ENCODE measurements at regions not wholly inside any gene's neighbourhood (a gene's known extent, or its start where the extent isn't known, plus 50 kb on each side); places are given as distances from the start of the nearest gene placed in this dataset.

- H3K27ac ChIP-seq: no peak overlapping the region
- H3K4me3 ChIP-seq: no peak overlapping the region
- no peaks in the 10 kb centered on the region for H3K27me3 ChIP-seq
- H3K4me1 ChIP-seq: no peaks in the 10 kb centered on the region
- no peak for TF ChIP-seq EP300 (IDR thresholded peaks at IDR 0.05; ENCODE audit: low read depth)
- TF ChIP-seq POLR2A (IDR thresholded peaks at IDR 0.05): no peak
- TF ChIP-seq POLR2AphosphoS5 (IDR thresholded peaks at IDR 0.05): no peak
- TF ChIP-seq, protein P1, sequence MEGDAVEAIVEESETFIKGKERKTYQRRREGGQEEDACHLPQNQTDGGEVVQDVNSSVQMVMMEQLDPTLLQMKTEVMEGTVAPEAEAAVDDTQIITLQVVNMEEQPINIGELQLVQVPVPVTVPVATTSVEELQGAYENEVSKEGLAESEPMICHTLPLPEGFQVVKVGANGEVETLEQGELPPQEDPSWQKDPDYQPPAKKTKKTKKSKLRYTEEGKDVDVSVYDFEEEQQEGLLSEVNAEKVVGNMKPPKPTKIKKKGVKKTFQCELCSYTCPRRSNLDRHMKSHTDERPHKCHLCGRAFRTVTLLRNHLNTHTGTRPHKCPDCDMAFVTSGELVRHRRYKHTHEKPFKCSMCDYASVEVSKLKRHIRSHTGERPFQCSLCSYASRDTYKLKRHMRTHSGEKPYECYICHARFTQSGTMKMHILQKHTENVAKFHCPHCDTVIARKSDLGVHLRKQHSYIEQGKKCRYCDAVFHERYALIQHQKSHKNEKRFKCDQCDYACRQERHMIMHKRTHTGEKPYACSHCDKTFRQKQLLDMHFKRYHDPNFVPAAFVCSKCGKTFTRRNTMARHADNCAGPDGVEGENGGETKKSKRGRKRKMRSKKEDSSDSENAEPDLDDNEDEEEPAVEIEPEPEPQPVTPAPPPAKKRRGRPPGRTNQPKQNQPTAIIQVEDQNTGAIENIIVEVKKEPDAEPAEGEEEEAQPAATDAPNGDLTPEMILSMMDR (IDR thresholded peaks at IDR 0.05): no peak
- 0 to 4% methylated on average over 1 of the region's 1 CpG for WGBS, 2 donors (ENCODE audit: low coverage in 1 of 2)
- no peaks in the 10 kb centered on the region for H3K36me3 ChIP-seq
- DNase-seq: no peak
- in situ Hi-C loops (cut with MboI; ENCODE audit: low pct_ligation_motif_present in 1 of 4, low pct_unique_long_range_greater_than_20kb in 1 of 4, low sequenced_read_pairs in 3 of 4) (no loop called here), intact Hi-C loops (cut with DNase I; ENCODE audit: low total_unique reads) (no loop called here)
- H3K9me3 ChIP-seq: peaks cover 0 to 4% of the 10 kb centered on the region in 2 donors
These were observed 176.9 kb upstream of the MDGA2 start for GRCh38 chr14:47852278-47852677.

DNA sequence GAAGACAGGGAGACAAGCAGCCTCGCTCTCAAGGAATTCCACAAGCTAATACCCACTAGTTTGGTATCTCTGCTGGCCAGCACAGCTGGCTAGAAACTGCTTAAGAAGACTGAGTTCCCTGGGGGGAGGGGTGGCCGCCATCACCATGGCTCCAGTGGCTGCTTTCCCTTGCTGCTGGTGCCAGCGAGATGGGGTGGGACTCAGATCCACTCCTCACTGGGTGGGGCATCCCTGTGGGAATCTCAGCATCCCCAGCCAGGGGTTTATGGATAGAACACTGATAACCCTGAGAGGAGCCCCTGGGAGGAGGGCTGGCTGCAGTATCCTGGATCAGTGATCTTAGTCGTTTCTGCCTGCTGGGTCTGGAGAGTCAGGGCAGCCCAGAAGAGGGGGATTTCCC, 170.6 kb upstream of the MDGA2 start:
- TF ChIP-seq, protein P1 (IDR thresholded peaks at IDR 0.05): no peak
- no peak for TF ChIP-seq POLR2AphosphoS5 (IDR thresholded peaks at IDR 0.05)
- TF ChIP-seq EP300 (IDR thresholded peaks at IDR 0.05; ENCODE audit: low read depth): no peak
- TF ChIP-seq POLR2A (IDR thresholded peaks at IDR 0.05): no peak

DNA sequence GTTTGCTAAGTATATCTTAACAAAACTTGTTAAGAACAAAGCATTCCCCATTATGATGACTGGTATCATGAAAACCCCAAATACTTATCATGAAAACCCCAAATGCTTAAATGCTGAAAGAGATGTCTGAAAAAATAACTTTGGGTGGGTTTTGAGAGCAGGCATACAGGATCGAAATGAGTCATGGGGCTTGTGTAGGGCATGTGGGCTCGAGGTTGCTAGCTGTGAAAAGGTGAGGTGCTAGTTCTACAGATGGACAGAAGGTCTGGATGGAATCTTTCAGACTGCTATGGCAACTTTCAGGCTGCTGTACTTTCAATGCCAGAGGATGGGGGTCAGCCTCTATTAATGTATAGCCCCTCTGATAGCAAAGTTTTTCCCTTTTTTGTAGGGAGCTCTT, 167.8 kb upstream of the MDGA2 start:
- TF ChIP-seq POLR2A (IDR thresholded peaks at IDR 0.05): no peak
- TF ChIP-seq EP300 (IDR thresholded peaks at IDR 0.05; ENCODE audit: low read depth): no peak
- no peak for TF ChIP-seq POLR2AphosphoS5 (IDR thresholded peaks at IDR 0.05)
- TF ChIP-seq, protein P1 (IDR thresholded peaks at IDR 0.05): no peak
- in situ Hi-C loops (cut with MboI; ENCODE audit: low pct_ligation_motif_present in 1 of 4, low pct_unique_long_range_greater_than_20kb in 1 of 4, low sequenced_read_pairs in 3 of 4): no loop called here
- intact Hi-C loops (cut with DNase I; ENCODE audit: low total_unique reads): no loop called here
- DNase-seq: no peak
- no peaks in the 10 kb centered on the region for H3K9me3 ChIP-seq
- H3K27ac ChIP-seq: no peak overlapping the region
- no peaks in the 10 kb centered on the region for H3K27me3 ChIP-seq
- H3K4me3 ChIP-seq: no peak overlapping the region
- no peaks in the 10 kb centered on the region for H3K36me3 ChIP-seq
- WGBS, 2 donors (ENCODE audit: low coverage in 1 of 2): 61 to 81% methylated on average over 2 of the region's 2 CpGs
- H3K4me1 ChIP-seq: no peaks in the 10 kb centered on the region

More for the DNA sequence above, 170.6 kb upstream of the MDGA2 start:
- intact Hi-C loops (cut with DNase I; ENCODE audit: low total_unique reads) (no loop called here), in situ Hi-C loops (cut with MboI; ENCODE audit: low pct_ligation_motif_present in 1 of 4, low pct_unique_long_range_greater_than_20kb in 1 of 4, low sequenced_read_pairs in 3 of 4) (no loop called here)
- H3K27ac ChIP-seq: no peak overlapping the region
- H3K4me3 ChIP-seq: no peak overlapping the region
- no peak for DNase-seq
- H3K9me3 ChIP-seq: peaks cover 0 to 4% of the 10 kb centered on the region in 2 donors
- WGBS, 2 donors (ENCODE audit: low coverage in 1 of 2): 39 to 53% methylated on average over 3 of the region's 4 CpGs
- no peaks in the 10 kb centered on the region for H3K4me1 ChIP-seq
- no peaks in the 10 kb centered on the region for H3K27me3 ChIP-seq
- H3K36me3 ChIP-seq: no peaks in the 10 kb centered on the region

GRCh38 chr14:47833011-47833410, 157.6 kb upstream of the MDGA2 start:
- intact Hi-C loops (cut with DNase I; ENCODE audit: low total_unique reads): no loop called here

More at GRCh38 chr14:47833011-47833410, 157.6 kb upstream of the MDGA2 start:
- no peaks in the 10 kb centered on the region for H3K36me3 ChIP-seq
- H3K4me1 ChIP-seq: no peaks in the 10 kb centered on the region
- H3K4me3 ChIP-seq: no peak overlapping the region
- H3K27ac ChIP-seq: no peak overlapping the region
- in situ Hi-C loops (cut with MboI; ENCODE audit: low pct_ligation_motif_present in 1 of 4, low pct_unique_long_range_greater_than_20kb in 1 of 4, low sequenced_read_pairs in 3 of 4): no loop called here
- H3K9me3 ChIP-seq: no peaks in the 10 kb centered on the region
- H3K27me3 ChIP-seq: no peaks in the 10 kb centered on the region
- DNase-seq: no peak
- TF ChIP-seq, protein P1 (IDR thresholded peaks at IDR 0.05): no peak
- TF ChIP-seq EP300 (IDR thresholded peaks at IDR 0.05; ENCODE audit: low read depth) (no peak), POLR2AphosphoS5 (IDR thresholded peaks at IDR 0.05) (no peak), POLR2A (IDR thresholded peaks at IDR 0.05) (no peak)
